GM23338 (cell line): ENCODE measurements at regions not wholly inside any gene's neighbourhood (a gene's known extent, or its start where the extent isn't known, plus 50 kb on each side); places are given as distances from the start of the nearest gene placed in this dataset.

Source experiments
- CTCF ChIP-seq, 2 experiments: fragments of 200-600 bp in 1 of 2; sonication (generic) in 1 of 2; conservative IDR thresholded peaks; 2 replicates each; pipeline versions ENCODE4 v1.5.1 to v1.6.1; 2016 to 2017; ENCODE audit warnings: antibody characterized with exemption in 2 of 2, low read depth in 2 of 2, mild to moderate bottlenecking in 2 of 2, moderate library complexity in 1 of 2
- POLR2AphosphoS5 ChIP-seq: IDR thresholded peaks from 2 replicates; pipeline ENCODE4 v1.6.1; 2016; ENCODE audit warnings: antibody characterized with exemption, low read depth
- ZNF331 ChIP-seq: fragments of 250-450 bp; sonication (Bioruptor Pico); IDR thresholded peaks from 2 replicates; pipeline ENCODE4 v1.5.0; 2020; ENCODE audit warnings: low read depth, mild to moderate bottlenecking, moderate library complexity
- TF ChIP-seq, protein P1 (sequence below): IDR thresholded peaks from one replicate; pipeline ENCODE4 v1.6.1; 2018; ENCODE audit warnings: antibody characterized with exemption; ENCODE audit not compliant: unreplicated experiment

DNA sequence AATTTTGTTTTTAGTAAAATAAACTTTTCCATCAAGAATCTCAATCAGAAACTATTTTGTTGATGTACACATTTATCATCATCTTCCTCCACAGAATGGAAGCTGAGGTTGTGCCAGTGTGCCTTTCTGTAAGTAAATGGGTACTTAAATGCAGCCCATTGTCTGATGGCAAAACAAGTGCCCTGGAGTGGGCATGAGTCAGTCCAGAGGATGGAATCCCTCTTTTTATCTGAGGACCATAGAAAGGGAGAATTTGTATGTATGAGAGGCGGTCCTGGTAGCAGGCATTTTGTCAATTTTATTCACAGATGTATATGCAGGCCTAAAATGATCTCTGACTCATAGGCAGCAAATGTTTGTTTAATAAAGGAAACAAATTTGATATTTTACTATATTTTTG lies 102.1 kb upstream of the MAGI2 start:
- TF ChIP-seq POLR2AphosphoS5 (no peak), CTCF (conservative IDR thresholded peaks at IDR 0.05; ENCODE audit: low read depth in 2 of 2) (no peak), ZNF331 (CRISPR knock-in tag) (no peak)
- TF ChIP-seq, protein P1, sequence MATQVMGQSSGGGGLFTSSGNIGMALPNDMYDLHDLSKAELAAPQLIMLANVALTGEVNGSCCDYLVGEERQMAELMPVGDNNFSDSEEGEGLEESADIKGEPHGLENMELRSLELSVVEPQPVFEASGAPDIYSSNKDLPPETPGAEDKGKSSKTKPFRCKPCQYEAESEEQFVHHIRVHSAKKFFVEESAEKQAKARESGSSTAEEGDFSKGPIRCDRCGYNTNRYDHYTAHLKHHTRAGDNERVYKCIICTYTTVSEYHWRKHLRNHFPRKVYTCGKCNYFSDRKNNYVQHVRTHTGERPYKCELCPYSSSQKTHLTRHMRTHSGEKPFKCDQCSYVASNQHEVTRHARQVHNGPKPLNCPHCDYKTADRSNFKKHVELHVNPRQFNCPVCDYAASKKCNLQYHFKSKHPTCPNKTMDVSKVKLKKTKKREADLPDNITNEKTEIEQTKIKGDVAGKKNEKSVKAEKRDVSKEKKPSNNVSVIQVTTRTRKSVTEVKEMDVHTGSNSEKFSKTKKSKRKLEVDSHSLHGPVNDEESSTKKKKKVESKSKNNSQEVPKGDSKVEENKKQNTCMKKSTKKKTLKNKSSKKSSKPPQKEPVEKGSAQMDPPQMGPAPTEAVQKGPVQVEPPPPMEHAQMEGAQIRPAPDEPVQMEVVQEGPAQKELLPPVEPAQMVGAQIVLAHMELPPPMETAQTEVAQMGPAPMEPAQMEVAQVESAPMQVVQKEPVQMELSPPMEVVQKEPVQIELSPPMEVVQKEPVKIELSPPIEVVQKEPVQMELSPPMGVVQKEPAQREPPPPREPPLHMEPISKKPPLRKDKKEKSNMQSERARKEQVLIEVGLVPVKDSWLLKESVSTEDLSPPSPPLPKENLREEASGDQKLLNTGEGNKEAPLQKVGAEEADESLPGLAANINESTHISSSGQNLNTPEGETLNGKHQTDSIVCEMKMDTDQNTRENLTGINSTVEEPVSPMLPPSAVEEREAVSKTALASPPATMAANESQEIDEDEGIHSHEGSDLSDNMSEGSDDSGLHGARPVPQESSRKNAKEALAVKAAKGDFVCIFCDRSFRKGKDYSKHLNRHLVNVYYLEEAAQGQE, result no peak
